Osteoblast (primary cell): ENCODE measurements at regions not wholly inside any gene's neighbourhood (a gene's known extent, or its start where the extent isn't known, plus 50 kb on each side); places are given as distances from the start of the nearest gene placed in this dataset.

ENCODE experiments used
- DNase-seq: peaks from one replicate; pipeline ENCODE4 v3.0.0; 2011; ENCODE audit warnings: low spot score, mixed read lengths; ENCODE audit not compliant: insufficient read length; ENCODE audit errors: missing footprints
- H2AFZ ChIP-seq: 2 replicates; pipeline ENCODE4 v1.6.0; 2011; ENCODE audit warnings: mild to moderate bottlenecking, low read length
- H3K27ac ChIP-seq: 2 replicates; pipeline ENCODE4 v1.5.1; 2011; ENCODE audit warnings: mild to moderate bottlenecking, low read depth, low read length, moderate library complexity
- H3K27me3 ChIP-seq: 2 replicates; pipeline ENCODE4 v1.6.0; 2012; ENCODE audit warnings: mild to moderate bottlenecking, control low read depth, inconsistent platforms, low read length, moderate library complexity; ENCODE audit not compliant: insufficient read depth
- H3K36me3 ChIP-seq: 2 replicates; pipeline ENCODE4 v1.5.1; 2011; ENCODE audit warnings: mild to moderate bottlenecking, low read length, control low read depth, moderate library complexity; ENCODE audit not compliant: insufficient read depth
- H3K4me1 ChIP-seq: 2 replicates; pipeline ENCODE4 v1.5.1; 2011; ENCODE audit warnings: mild to moderate bottlenecking, low read length, control low read depth, moderate library complexity; ENCODE audit not compliant: insufficient read depth
- H3K4me2 ChIP-seq: 2 replicates; pipeline ENCODE4 v1.6.0; 2011; ENCODE audit warnings: mild to moderate bottlenecking, low read length; ENCODE audit not compliant: insufficient read depth
- H3K4me3 ChIP-seq: fragments of 200-600 bp; sonication (generic); 3 replicates; pipeline ENCODE4 v1.5.1; 2012; ENCODE audit warnings: mild to moderate bottlenecking, low read length, inconsistent platforms; ENCODE audit not compliant: insufficient read depth
- H3K79me2 ChIP-seq: 2 replicates; pipeline ENCODE4 v1.6.0; 2012; ENCODE audit warnings: mild to moderate bottlenecking, low read length, control low read depth, inconsistent platforms; ENCODE audit not compliant: insufficient read depth
- H3K9me3 ChIP-seq: 2 replicates; pipeline ENCODE4 v1.5.1; 2011; ENCODE audit warnings: low read depth, low read length, control low read depth
- H4K20me1 ChIP-seq: 2 replicates; pipeline ENCODE4 v1.6.0; 2012; ENCODE audit warnings: mild to moderate bottlenecking, low read length, control low read depth; ENCODE audit not compliant: insufficient read depth
- CTCF ChIP-seq: IDR thresholded peaks from 2 replicates; pipeline ENCODE4 v1.5.1; 2011; ENCODE audit warnings: mild to moderate bottlenecking, low read depth, low read length, moderate library complexity; ENCODE audit errors: extremely low read depth

GRCh38 chr12:78384541-78384940, 480.0 kb upstream of the SYT1 start:
- no peak overlapping the region for H2AFZ ChIP-seq
- no peaks in the 10 kb centered on the region for H3K9me3 ChIP-seq
- TF ChIP-seq CTCF = no peak
- H3K4me3 ChIP-seq = no peak overlapping the region
- no peaks in the 10 kb centered on the region for H3K27me3 ChIP-seq
- no peak overlapping the region for H3K4me2 ChIP-seq
- no peaks in the 10 kb centered on the region for H3K36me3 ChIP-seq
- no peaks in the 10 kb centered on the region for H4K20me1 ChIP-seq
- no peak for DNase-seq
- no peaks in the 10 kb centered on the region for H3K79me2 ChIP-seq
- no peak overlapping the region for H3K27ac ChIP-seq
- H3K4me1 ChIP-seq = no peaks in the 10 kb centered on the region

GRCh38 chr12:78385541-78385940, 479.0 kb upstream of the SYT1 start:
- no peak overlapping the region for H3K4me3 ChIP-seq
- no peaks in the 10 kb centered on the region for H3K36me3 ChIP-seq
- DNase-seq = no peak
- H3K27ac ChIP-seq = no peak overlapping the region
- H3K4me1 ChIP-seq = no peaks in the 10 kb centered on the region
- H3K4me2 ChIP-seq = no peak overlapping the region
- no peak for TF ChIP-seq CTCF
- no peaks in the 10 kb centered on the region for H3K79me2 ChIP-seq
- H2AFZ ChIP-seq = no peak overlapping the region
- H4K20me1 ChIP-seq = no peaks in the 10 kb centered on the region
- H3K27me3 ChIP-seq = no peaks in the 10 kb centered on the region
- H3K9me3 ChIP-seq = no peaks in the 10 kb centered on the region

- no peaks in the 10 kb centered on the region for H4K20me1 ChIP-seq
- TF ChIP-seq CTCF = no peak
- H3K4me2 ChIP-seq = no peak overlapping the region
- H3K27ac ChIP-seq = no peak overlapping the region
- H3K27me3 ChIP-seq = no peaks in the 10 kb centered on the region
- no peak overlapping the region for H2AFZ ChIP-seq
- no peaks in the 10 kb centered on the region for H3K9me3 ChIP-seq
- no peak overlapping the region for H3K4me3 ChIP-seq
- H3K79me2 ChIP-seq = no peaks in the 10 kb centered on the region
- H3K36me3 ChIP-seq = no peaks in the 10 kb centered on the region
- DNase-seq = no peak
- no peaks in the 10 kb centered on the region for H3K4me1 ChIP-seq
Measured at GRCh38 chr12:78386871-78387270, 477.7 kb upstream of the SYT1 start.

GRCh38 chr12:78387721-78388120, 476.9 kb upstream of the SYT1 start:
- no peak overlapping the region for H3K4me3 ChIP-seq
- H3K79me2 ChIP-seq = no peaks in the 10 kb centered on the region
- H3K4me1 ChIP-seq = no peaks in the 10 kb centered on the region
- no peaks in the 10 kb centered on the region for H3K36me3 ChIP-seq
- H4K20me1 ChIP-seq = no peaks in the 10 kb centered on the region
- no peak overlapping the region for H3K4me2 ChIP-seq
- no peaks in the 10 kb centered on the region for H3K27me3 ChIP-seq
- H2AFZ ChIP-seq = no peak overlapping the region
- no peak for DNase-seq
- TF ChIP-seq CTCF = no peak
- H3K9me3 ChIP-seq = no peaks in the 10 kb centered on the region
- H3K27ac ChIP-seq = no peak overlapping the region
